ENCODE measurements at regions not wholly inside any gene's neighbourhood (a gene's known extent, or its start where the extent isn't known, plus 50 kb on each side); places are given as distances from the start of the nearest gene placed in this dataset.
A peak's percentile ranks its signal among the peaks of the same experiment; 100 is the strongest.

- peak; percentile 40 for DNase-seq (ENCODE audit: low spot score)
Observed at GRCh38 chr6:156564127-156564806, 212.9 kb upstream of the ARID1B start.

GRCh38 chr6:156563714-156564113, 213.5 kb upstream of the ARID1B start:
- DNase-seq (ENCODE audit: low spot score), result no peak

- no peak for DNase-seq (ENCODE audit: low spot score)
Observed at GRCh38 chr6:156562636-156563035, 214.5 kb upstream of the ARID1B start.

GRCh38 chr6:156562019-156562418, 215.2 kb upstream of the ARID1B start:
- DNase-seq (ENCODE audit: low spot score), result no peak

GRCh38 chr6:156560476-156560875, 216.7 kb upstream of the ARID1B start:
- no peak for DNase-seq (ENCODE audit: low spot score)

- DNase-seq (ENCODE audit: low spot score), result no peak
Observed at GRCh38 chr6:156559162-156559690, 218.0 kb upstream of the ARID1B start.

GRCh38 chr6:156557911-156558259, 219.3 kb upstream of the ARID1B start:
- DNase-seq (ENCODE audit: low spot score), result no peak

GRCh38 chr6:156557251-156557910, 219.8 kb upstream of the ARID1B start:
- no peak for DNase-seq (ENCODE audit: low spot score)

GRCh38 chr6:156556811-156557210, 220.4 kb upstream of the ARID1B start:
- no peak for DNase-seq (ENCODE audit: low spot score)

GRCh38 chr6:156555116-156555515, 222.1 kb upstream of the ARID1B start:
- DNase-seq (ENCODE audit: low spot score), result no peak

GRCh38 chr6:156554160-156554559, 223.0 kb upstream of the ARID1B start:
- no peak for DNase-seq (ENCODE audit: low spot score)

GRCh38 chr6:156552849-156553248, 224.3 kb upstream of the ARID1B start:
- no peak for DNase-seq (ENCODE audit: low spot score)

GRCh38 chr6:156550949-156551348, 226.2 kb upstream of the ARID1B start:
- DNase-seq (ENCODE audit: low spot score), result no peak

GRCh38 chr6:156545931-156546330, 231.2 kb upstream of the ARID1B start:
- no peak for DNase-seq (ENCODE audit: low spot score)

GRCh38 chr6:156545021-156545420, 232.2 kb upstream of the ARID1B start:
- no peak for DNase-seq (ENCODE audit: low spot score)

GRCh38 chr6:156544046-156544445, 233.1 kb upstream of the ARID1B start:
- DNase-seq (ENCODE audit: low spot score), result no peak

GRCh38 chr6:156543431-156543830, 233.7 kb upstream of the ARID1B start:
- no peak for DNase-seq (ENCODE audit: low spot score)

GRCh38 chr6:156538875-156539660, 238.1 kb upstream of the ARID1B start:
- no peak for DNase-seq (ENCODE audit: low spot score)

- no peak for DNase-seq (ENCODE audit: low spot score)
Observed at GRCh38 chr6:156534594-156534993, 242.6 kb upstream of the ARID1B start.

- DNase-seq (ENCODE audit: low spot score), result no peak
Observed at GRCh38 chr6:156533872-156534524, 243.2 kb upstream of the ARID1B start.

- no peak for DNase-seq (ENCODE audit: low spot score)
Observed at GRCh38 chr6:156526081-156526480, 251.1 kb upstream of the ARID1B start.

- DNase-seq (ENCODE audit: low spot score), result no peak
Observed at GRCh38 chr6:156525541-156525940, 251.6 kb upstream of the ARID1B start.

Data from COLO829 (cell line).